ENCODE measurements at regions not wholly inside any gene's neighbourhood (a gene's known extent, or its start where the extent isn't known, plus 50 kb on each side); places are given as distances from the start of the nearest gene placed in this dataset.

DNA sequence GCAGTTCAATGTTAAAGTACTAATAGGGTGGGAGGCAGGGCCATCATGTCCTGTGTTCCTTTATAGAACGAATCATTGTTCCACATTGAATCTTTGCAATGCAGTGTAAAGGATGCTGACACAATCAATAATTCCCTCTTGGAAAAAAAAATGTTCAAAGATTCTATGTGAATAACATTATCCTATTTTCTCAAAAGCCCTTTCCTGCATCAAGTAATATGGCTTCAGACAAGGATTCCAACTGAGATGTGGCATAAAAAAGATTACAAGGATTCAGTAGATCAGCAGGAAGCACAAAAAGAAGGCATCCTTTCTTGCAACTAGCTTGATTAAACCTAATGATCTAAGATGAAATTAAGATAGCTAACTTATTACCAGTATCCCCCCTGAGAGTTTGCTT lies 454.0 kb upstream of the CADM2 start:
- DNase-seq: no peak
- Histone ChIP-seq H3K36me3 (no peaks in the 10 kb centered on the region), H3K27ac (no peak overlapping the region), H3K27me3 (no peaks in the 10 kb centered on the region), H3K9me3 (no peaks in the 10 kb centered on the region), H3K4me3 (no peak overlapping the region), H3K4me1 (no peaks in the 10 kb centered on the region)
- TF ChIP-seq, protein P1, sequence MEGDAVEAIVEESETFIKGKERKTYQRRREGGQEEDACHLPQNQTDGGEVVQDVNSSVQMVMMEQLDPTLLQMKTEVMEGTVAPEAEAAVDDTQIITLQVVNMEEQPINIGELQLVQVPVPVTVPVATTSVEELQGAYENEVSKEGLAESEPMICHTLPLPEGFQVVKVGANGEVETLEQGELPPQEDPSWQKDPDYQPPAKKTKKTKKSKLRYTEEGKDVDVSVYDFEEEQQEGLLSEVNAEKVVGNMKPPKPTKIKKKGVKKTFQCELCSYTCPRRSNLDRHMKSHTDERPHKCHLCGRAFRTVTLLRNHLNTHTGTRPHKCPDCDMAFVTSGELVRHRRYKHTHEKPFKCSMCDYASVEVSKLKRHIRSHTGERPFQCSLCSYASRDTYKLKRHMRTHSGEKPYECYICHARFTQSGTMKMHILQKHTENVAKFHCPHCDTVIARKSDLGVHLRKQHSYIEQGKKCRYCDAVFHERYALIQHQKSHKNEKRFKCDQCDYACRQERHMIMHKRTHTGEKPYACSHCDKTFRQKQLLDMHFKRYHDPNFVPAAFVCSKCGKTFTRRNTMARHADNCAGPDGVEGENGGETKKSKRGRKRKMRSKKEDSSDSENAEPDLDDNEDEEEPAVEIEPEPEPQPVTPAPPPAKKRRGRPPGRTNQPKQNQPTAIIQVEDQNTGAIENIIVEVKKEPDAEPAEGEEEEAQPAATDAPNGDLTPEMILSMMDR (IDR thresholded peaks at IDR 0.05): no peak
- intact Hi-C loops (cut with DNase I; ENCODE audit: low total_unique reads): no loop called here

DNA sequence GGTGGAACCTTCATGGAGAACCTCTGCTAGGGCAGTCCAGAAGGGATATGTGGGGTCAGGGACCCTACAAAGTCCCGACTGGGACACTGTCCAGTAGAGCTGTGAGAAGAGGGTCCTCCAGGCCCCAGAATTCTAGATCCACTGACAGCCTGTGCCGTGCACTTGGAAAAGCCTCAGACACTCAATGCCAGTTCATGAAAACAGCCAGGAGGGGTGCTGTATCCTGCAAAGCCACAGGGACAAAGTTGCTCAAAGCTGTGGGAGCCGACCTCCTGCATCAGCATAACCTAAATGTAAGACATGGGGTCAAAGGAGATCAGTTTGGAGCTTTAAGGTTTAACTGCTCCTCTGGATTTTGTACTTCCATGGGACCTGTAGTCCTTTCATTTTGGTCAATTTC lies 448.8 kb upstream of the CADM2 start:
- H3K4me3 ChIP-seq: no peak overlapping the region
- intact Hi-C loops (cut with DNase I; ENCODE audit: low total_unique reads): no loop called here

DNA sequence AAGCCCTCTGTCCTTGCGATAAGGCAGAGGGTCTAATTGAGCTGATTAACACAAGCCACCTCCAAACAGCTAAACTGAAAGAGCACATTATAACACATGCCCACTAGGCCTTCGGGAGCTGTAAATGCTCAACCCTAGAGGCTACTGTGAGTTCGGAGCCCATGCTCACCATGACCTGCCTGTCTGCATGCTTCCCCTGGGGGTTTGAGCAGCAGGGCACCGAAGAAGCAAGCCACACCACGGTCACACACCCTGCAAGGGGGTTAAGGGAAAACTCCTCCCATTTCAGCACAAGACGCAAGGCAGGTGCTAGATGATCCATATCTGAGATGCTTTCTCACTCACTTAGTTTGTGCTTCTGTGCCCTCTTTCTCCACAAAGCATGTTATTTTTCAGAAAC lies 435.9 kb upstream of the CADM2 start:
- no peak overlapping the region for H3K27ac ChIP-seq
- DNase-seq: no peak
- no peak overlapping the region for H3K4me3 ChIP-seq
- no peaks in the 10 kb centered on the region for H3K9me3 ChIP-seq
- H3K36me3 ChIP-seq: no peaks in the 10 kb centered on the region
- H3K4me1 ChIP-seq: no peaks in the 10 kb centered on the region
- no peaks in the 10 kb centered on the region for H3K27me3 ChIP-seq
- intact Hi-C loops (cut with DNase I; ENCODE audit: low total_unique reads): no loop called here
- TF ChIP-seq, protein P1 (IDR thresholded peaks at IDR 0.05): no peak
- TF ChIP-seq POLR2A (IDR thresholded peaks at IDR 0.05): no peak

More for the DNA sequence above, 448.8 kb upstream of the CADM2 start:
- Histone ChIP-seq H3K27me3 (no peaks in the 10 kb centered on the region), H3K4me1 (no peaks in the 10 kb centered on the region), H3K36me3 (no peaks in the 10 kb centered on the region), H3K27ac (no peak overlapping the region), H3K9me3 (no peaks in the 10 kb centered on the region)
- no peak for DNase-seq
- no peak for TF ChIP-seq POLR2A (IDR thresholded peaks at IDR 0.05)
- TF ChIP-seq, protein P1 (IDR thresholded peaks at IDR 0.05): no peak

DNA sequence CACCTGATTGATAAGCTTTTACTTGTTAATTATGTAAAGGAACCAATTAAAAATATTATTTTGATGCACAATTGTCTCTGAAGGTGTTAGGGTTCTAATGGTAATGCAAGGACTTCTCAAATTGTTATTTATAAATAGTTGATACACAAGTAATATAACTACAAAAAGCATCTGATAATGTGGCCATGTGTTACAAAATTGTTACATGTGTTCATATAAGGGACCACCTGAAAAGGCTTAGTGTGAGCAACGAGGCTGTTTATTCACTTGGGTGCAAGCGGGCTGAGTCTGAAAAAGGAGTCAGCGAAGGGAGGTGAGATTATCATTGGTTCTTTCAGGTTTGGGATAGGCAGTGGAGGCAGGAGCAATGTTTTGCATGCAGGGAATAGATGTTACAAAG lies 421.9 kb upstream of the CADM2 start:
- no peaks in the 10 kb centered on the region for H3K9me3 ChIP-seq
- H3K36me3 ChIP-seq: no peaks in the 10 kb centered on the region
- no peak overlapping the region for H3K4me3 ChIP-seq
- TF ChIP-seq, protein P1 (IDR thresholded peaks at IDR 0.05): no peak
- TF ChIP-seq POLR2A (IDR thresholded peaks at IDR 0.05): no peak
- DNase-seq: no peak
- intact Hi-C loops (cut with DNase I; ENCODE audit: low total_unique reads): no loop called here
- H3K4me1 ChIP-seq: no peaks in the 10 kb centered on the region
- no peaks in the 10 kb centered on the region for H3K27me3 ChIP-seq
- no peak overlapping the region for H3K27ac ChIP-seq

DNA sequence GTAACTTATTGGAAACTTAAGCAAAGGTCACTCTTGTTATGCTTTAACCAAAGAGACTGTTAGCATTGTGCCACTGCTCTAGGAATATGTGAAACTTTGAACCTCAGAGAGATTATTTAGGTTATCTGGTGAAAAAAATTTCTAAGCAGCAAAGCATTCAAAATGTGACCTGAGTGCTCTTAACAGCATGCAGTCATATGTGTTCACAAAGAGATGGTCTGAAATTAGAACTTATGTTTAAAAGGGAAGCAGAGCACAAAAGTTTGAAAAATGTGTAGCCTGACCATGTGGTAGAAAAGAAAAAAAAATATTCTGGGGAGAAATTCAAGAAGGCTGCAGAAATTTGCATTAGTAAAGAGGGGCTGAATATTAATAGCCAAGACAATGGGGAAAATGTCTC lies 420.2 kb upstream of the CADM2 start:
- no peak overlapping the region for H3K27ac ChIP-seq
- H3K36me3 ChIP-seq: no peaks in the 10 kb centered on the region
- H3K9me3 ChIP-seq: no peaks in the 10 kb centered on the region
- no peaks in the 10 kb centered on the region for H3K4me1 ChIP-seq
- no peak for DNase-seq
- intact Hi-C loops (cut with DNase I; ENCODE audit: low total_unique reads): no loop called here
- TF ChIP-seq POLR2A (IDR thresholded peaks at IDR 0.05): no peak
- TF ChIP-seq, protein P1 (IDR thresholded peaks at IDR 0.05): no peak
- H3K4me3 ChIP-seq: no peak overlapping the region
- H3K27me3 ChIP-seq: no peaks in the 10 kb centered on the region

Data from uterus (tissue), 3 donors.